Endothelial cell (in vitro differentiated cells): ENCODE measurements at regions not wholly inside any gene's neighbourhood (a gene's known extent, or its start where the extent isn't known, plus 50 kb on each side); places are given as distances from the start of the nearest gene placed in this dataset.

Experiments
- DNase-seq: peaks from one replicate; pipeline ENCODE4 v3.0.0; 2021; ENCODE audit warnings: low spot score
- H3K27ac Mint-ChIP-seq: one replicate; pipeline ENCODE4 v1.8.0; 2021; ENCODE audit warnings: mixed read lengths, inconsistent platforms; ENCODE audit not compliant: unreplicated experiment
- H3K27me3 Mint-ChIP-seq: one replicate; pipeline ENCODE4 v1.8.0; 2021; ENCODE audit warnings: mild to moderate bottlenecking, moderate library complexity, mixed read lengths, inconsistent platforms; ENCODE audit not compliant: unreplicated experiment
- H3K36me3 Mint-ChIP-seq: one replicate; pipeline ENCODE4 v1.8.0; 2021; ENCODE audit warnings: mild to moderate bottlenecking, low read depth, mixed read lengths, inconsistent platforms; ENCODE audit not compliant: unreplicated experiment
- H3K4me1 Mint-ChIP-seq: one replicate; pipeline ENCODE4 v1.8.0; 2021; ENCODE audit warnings: mild to moderate bottlenecking, mixed read lengths, inconsistent platforms; ENCODE audit not compliant: unreplicated experiment
- H3K4me3 Mint-ChIP-seq: one replicate; pipeline ENCODE4 v1.8.0; 2021; ENCODE audit warnings: mild to moderate bottlenecking, mixed read lengths, inconsistent platforms; ENCODE audit not compliant: unreplicated experiment
- H3K9me3 Mint-ChIP-seq: one replicate; pipeline ENCODE4 v1.8.0; 2021; ENCODE audit warnings: mixed read lengths, inconsistent platforms; ENCODE audit not compliant: unreplicated experiment
- TF ChIP-seq, protein P1 (sequence below): fragments of 200-600 bp; sonication (generic); IDR thresholded peaks from one replicate; pipeline ENCODE4 v1.5.0; 2021; ENCODE audit warnings: antibody characterized with exemption; ENCODE audit not compliant: unreplicated experiment

DNA sequence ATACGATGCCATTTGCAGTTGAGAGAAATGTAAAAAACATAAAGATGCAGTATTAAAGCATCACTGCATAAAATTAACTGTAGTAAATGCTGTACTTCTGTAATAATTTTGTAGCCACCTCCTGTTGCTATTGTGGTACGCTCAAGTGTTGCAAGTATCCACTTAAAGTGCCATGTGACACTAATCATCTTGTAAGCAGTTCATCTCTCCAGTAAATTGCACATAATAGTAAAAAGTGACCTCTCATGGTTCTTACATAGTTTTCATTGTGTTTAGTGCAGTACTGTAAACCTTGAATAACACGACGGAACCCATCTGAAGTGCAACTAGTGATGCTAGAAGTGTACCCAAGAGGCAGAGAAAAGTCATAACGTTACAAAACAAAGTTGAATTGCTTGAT, 190.1 kb upstream of the VGLL2 start:
- no peak for DNase-seq
- Mint-ChIP-seq H3K36me3 (no peaks in the 10 kb centered on the region), H3K27me3 (no peaks in the 10 kb centered on the region), H3K4me1 (no peaks in the 10 kb centered on the region), H3K27ac (no peak overlapping the region), H3K9me3 (no peaks in the 10 kb centered on the region), H3K4me3 (no peak overlapping the region)
- TF ChIP-seq, protein P1, sequence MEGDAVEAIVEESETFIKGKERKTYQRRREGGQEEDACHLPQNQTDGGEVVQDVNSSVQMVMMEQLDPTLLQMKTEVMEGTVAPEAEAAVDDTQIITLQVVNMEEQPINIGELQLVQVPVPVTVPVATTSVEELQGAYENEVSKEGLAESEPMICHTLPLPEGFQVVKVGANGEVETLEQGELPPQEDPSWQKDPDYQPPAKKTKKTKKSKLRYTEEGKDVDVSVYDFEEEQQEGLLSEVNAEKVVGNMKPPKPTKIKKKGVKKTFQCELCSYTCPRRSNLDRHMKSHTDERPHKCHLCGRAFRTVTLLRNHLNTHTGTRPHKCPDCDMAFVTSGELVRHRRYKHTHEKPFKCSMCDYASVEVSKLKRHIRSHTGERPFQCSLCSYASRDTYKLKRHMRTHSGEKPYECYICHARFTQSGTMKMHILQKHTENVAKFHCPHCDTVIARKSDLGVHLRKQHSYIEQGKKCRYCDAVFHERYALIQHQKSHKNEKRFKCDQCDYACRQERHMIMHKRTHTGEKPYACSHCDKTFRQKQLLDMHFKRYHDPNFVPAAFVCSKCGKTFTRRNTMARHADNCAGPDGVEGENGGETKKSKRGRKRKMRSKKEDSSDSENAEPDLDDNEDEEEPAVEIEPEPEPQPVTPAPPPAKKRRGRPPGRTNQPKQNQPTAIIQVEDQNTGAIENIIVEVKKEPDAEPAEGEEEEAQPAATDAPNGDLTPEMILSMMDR: no peak

DNA sequence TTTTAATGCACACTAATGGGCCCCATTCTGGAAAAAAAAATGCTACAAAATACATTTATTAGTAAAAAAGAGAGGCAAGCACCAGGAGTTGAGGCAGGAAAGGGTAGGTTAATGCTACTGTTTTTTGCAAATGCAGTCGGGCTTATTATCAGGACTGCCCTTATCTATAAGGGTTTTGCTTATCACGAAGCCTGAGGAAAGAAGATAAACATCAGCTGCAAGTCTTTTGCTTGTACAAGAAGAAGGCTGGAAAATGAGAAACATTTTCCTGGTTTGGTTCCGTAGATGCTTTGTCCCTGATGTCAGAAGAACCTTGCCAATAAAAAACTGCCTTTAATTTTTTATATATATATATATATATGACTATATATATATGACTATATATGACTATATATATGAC, 189.3 kb upstream of the VGLL2 start:
- no peak overlapping the region for H3K27ac Mint-ChIP-seq
- no peaks in the 10 kb centered on the region for H3K27me3 Mint-ChIP-seq
- H3K9me3 Mint-ChIP-seq: no peaks in the 10 kb centered on the region
- H3K4me1 Mint-ChIP-seq: no peaks in the 10 kb centered on the region
- TF ChIP-seq, protein P1: no peak
- no peak overlapping the region for H3K4me3 Mint-ChIP-seq
- no peaks in the 10 kb centered on the region for H3K36me3 Mint-ChIP-seq
- DNase-seq: no peak

DNA sequence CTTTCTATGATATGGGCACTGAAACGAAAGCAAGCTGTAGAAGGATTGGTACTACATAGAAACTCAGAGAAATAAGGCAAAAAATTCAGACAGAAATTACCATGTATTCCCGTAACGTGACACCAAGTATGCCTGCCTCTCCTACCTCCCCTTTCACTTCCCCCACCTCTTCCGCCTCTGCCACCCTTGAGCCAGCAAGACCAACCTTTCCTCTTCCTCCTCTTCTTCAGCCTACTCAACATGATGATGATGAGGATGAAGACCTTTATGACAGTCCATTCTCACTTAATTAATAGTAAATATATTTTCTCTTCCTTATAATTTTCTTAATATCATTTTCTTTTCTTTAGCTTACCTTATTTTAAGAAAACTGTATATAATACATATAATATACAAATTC, 188.1 kb upstream of the VGLL2 start:
- Mint-ChIP-seq H3K27ac (no peak overlapping the region), H3K9me3 (no peaks in the 10 kb centered on the region), H3K27me3 (no peaks in the 10 kb centered on the region), H3K4me1 (no peaks in the 10 kb centered on the region), H3K36me3 (no peaks in the 10 kb centered on the region), H3K4me3 (no peak overlapping the region)
- TF ChIP-seq, protein P1: no peak
- no peak for DNase-seq

DNA sequence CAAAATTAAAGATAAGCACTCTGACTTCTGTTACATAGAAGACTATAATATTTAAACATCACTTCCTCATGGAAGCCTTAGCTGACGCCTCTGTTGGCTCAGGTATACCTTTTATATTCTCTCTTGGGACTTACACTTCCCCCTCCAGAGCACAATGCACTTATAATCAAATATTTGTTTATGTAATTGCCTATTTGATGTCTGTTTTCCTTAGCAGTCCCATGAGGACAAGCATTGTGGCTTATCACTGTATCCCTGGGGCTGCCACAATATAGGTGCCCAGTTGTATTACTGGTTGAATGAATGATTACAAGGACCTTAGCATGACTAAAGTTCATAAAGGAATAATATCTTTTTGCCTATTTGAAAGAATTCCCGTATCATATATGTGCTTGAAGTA, 186.7 kb upstream of the VGLL2 start:
- Mint-ChIP-seq H3K36me3 (no peaks in the 10 kb centered on the region), H3K4me1 (no peaks in the 10 kb centered on the region), H3K4me3 (no peak overlapping the region), H3K27ac (no peak overlapping the region), H3K27me3 (no peaks in the 10 kb centered on the region), H3K9me3 (no peaks in the 10 kb centered on the region)
- no peak for DNase-seq
- TF ChIP-seq, protein P1: no peak

DNA sequence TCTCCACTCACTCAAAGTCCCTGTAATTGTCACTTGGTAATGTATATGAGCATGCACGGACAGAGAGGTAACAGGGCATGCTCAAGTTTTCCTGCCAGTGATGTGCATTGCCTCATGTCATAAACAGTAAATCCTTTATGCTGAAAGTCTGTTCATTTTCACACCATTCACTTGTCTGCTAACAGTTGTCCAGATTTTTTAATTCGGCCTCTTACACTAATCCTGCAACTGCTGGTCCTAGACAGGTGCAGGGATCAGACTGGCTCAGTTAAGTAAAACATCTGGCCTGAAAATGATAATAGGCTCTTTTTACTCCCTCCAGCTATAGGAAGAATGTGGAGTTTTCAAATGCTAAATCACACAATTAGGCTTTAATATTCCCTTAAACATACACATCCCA, 185.4 kb upstream of the VGLL2 start:
- no peaks in the 10 kb centered on the region for H3K36me3 Mint-ChIP-seq
- H3K27ac Mint-ChIP-seq: no peak overlapping the region
- H3K9me3 Mint-ChIP-seq: no peaks in the 10 kb centered on the region
- H3K4me1 Mint-ChIP-seq: no peaks in the 10 kb centered on the region
- no peaks in the 10 kb centered on the region for H3K27me3 Mint-ChIP-seq
- DNase-seq: no peak
- no peak overlapping the region for H3K4me3 Mint-ChIP-seq
- TF ChIP-seq, protein P1: no peak
